IMR-90 (cell line): ENCODE measurements at regions not wholly inside any gene's neighbourhood (a gene's known extent, or its start where the extent isn't known, plus 50 kb on each side); places are given as distances from the start of the nearest gene placed in this dataset.
"Not testable (repeated sequence)": the region's sequence is repeated elsewhere in the genome, so short reads cannot be mapped to it uniquely, and the experiment has no call there.

Experiments
- ATAC-seq: fragments of 200-7000 bp; cut with Tn5 transposase; 2 replicates; pipeline ENCODE4 v1.9.1; 2020; ENCODE audit warnings: low read depth, mild to moderate bottlenecking, moderate library complexity
- BruUV-seq: library from RNA; stranded (reverse); fragments of 400-500 nt; replicated peaks from 2 replicates; lab custom pipeline; 2021; lab: Mats Ljungman, UMichigan
- CTCF ChIA-PET: fragments of 300-600 bp; formaldehyde crosslinking; extraction: SDS; loops from one replicate; lab custom pipeline; 2021; ENCODE audit warnings: antibody characterized with exemption; lab: Yijun Ruan, JAX
- POLR2A ChIA-PET: fragments of 300-600 bp; sonication (Branson Sonifier 250); formaldehyde crosslinking; loops from one replicate; lab custom pipeline; 2022; ENCODE audit warnings: antibody characterized with exemption; ENCODE audit not compliant: unreplicated experiment; lab: Charles Lee
- DNase-seq: peaks from one replicate; pipeline ENCODE4 v3.0.0; 2013
- H2AFZ ChIP-seq: replicated peaks from 2 replicates; pipeline ENCODE3; 2013; ENCODE audit warnings: low read length, mild to moderate bottlenecking; ENCODE audit not compliant: poor library complexity
- H2AK5ac ChIP-seq: 2 replicates; pipeline ENCODE4 v1.6.1; 2013; ENCODE audit warnings: low read depth, low read length, inconsistent platforms
- H2AK9ac ChIP-seq: replicated peaks from 2 replicates; pipeline ENCODE3; 2013; ENCODE audit warnings: mild to moderate bottlenecking, low read depth, low read length, moderate library complexity; ENCODE audit not compliant: poor library complexity
- H2BK120ac ChIP-seq: 2 replicates; pipeline ENCODE4 v1.6.1; 2013; ENCODE audit warnings: low read depth, low read length, inconsistent platforms
- H2BK15ac ChIP-seq: 3 replicates; pipeline ENCODE4 v1.6.1; 2013; ENCODE audit warnings: low read depth, low read length, inconsistent platforms
- H2BK20ac ChIP-seq: 2 replicates; pipeline ENCODE4 v1.6.1; 2013; ENCODE audit warnings: low read depth, mild to moderate bottlenecking, inconsistent platforms, low read length, moderate library complexity
- H2BK5ac ChIP-seq: 2 replicates; pipeline ENCODE4 v1.6.1; 2013; ENCODE audit warnings: mild to moderate bottlenecking, low read depth, low read length, inconsistent platforms; ENCODE audit not compliant: poor library complexity, severe bottlenecking
- H3K14ac ChIP-seq: replicated peaks from 2 replicates; pipeline ENCODE4 v1.6.1; 2013; ENCODE audit warnings: low read depth, low read length, inconsistent platforms
- H3K18ac ChIP-seq: 2 replicates; pipeline ENCODE4 v1.6.1; 2013; ENCODE audit warnings: low read depth, low read length, control low read depth
- H3K23ac ChIP-seq: 2 replicates; pipeline ENCODE4 v1.6.1; 2013; ENCODE audit warnings: low read depth, low read length, inconsistent platforms
- H3K27ac ChIP-seq: 2 replicates; pipeline ENCODE4 v1.5.1; 2013; ENCODE audit warnings: mild to moderate bottlenecking, control low read depth, low read length; ENCODE audit not compliant: insufficient read depth
- H3K27me3 ChIP-seq: 2 replicates; pipeline ENCODE4 v1.6.1; 2013; ENCODE audit warnings: low read length; ENCODE audit not compliant: control insufficient read depth, insufficient read depth
- H3K36me3 ChIP-seq: 2 replicates; pipeline ENCODE4 v1.6.1; 2013; ENCODE audit warnings: low read length, mixed read lengths; ENCODE audit not compliant: control insufficient read depth, insufficient read depth
- H3K4ac ChIP-seq: 2 replicates; pipeline ENCODE4 v1.6.1; 2013; ENCODE audit warnings: low read depth, low read length, inconsistent platforms
- H3K4me1 ChIP-seq: 2 replicates; pipeline ENCODE4 v1.6.1; 2013; ENCODE audit warnings: low read length, mixed read lengths; ENCODE audit not compliant: control insufficient read depth, insufficient read depth
- H3K4me2 ChIP-seq: 2 replicates; pipeline ENCODE4 v1.6.1; 2013; ENCODE audit warnings: low read depth, mild to moderate bottlenecking, control low read depth, low read length, moderate library complexity
- H3K4me3 ChIP-seq: 2 replicates; pipeline ENCODE4 v1.5.1; 2013; ENCODE audit warnings: low read depth, mild to moderate bottlenecking, control low read depth, low read length, moderate library complexity; ENCODE audit not compliant: insufficient read depth
- H3K56ac ChIP-seq: 2 replicates; pipeline ENCODE4 v1.6.1; 2013; ENCODE audit warnings: low read length, inconsistent platforms; ENCODE audit not compliant: insufficient read depth; ENCODE audit errors: extremely low read depth
- H3K79me1 ChIP-seq, 2 experiments: 2 replicates each; pipeline ENCODE4 v1.6.1; 2013; ENCODE audit warnings: low read length in 2 of 2, inconsistent platforms in 1 of 2, low read depth in 1 of 2
- H3K9ac ChIP-seq: 2 replicates; pipeline ENCODE4 v1.6.1; 2013; ENCODE audit warnings: low read depth, low read length, control low read depth
- H3K9me1 ChIP-seq: 2 replicates; pipeline ENCODE4 v1.6.1; 2013; ENCODE audit warnings: low read length, inconsistent platforms; ENCODE audit not compliant: insufficient read depth
- H3K9me3 ChIP-seq: 2 replicates; pipeline ENCODE4 v1.6.1; 2013; ENCODE audit warnings: low read length; ENCODE audit not compliant: control insufficient read depth, insufficient read depth
- H4K20me1 ChIP-seq: 2 replicates; pipeline ENCODE4 v1.6.1; 2013; ENCODE audit warnings: low read length, inconsistent platforms; ENCODE audit not compliant: insufficient read depth
- H4K5ac ChIP-seq: 2 replicates; pipeline ENCODE4 v1.6.1; 2013; ENCODE audit warnings: mild to moderate bottlenecking, low read depth, low read length, control low read depth
- H4K8ac ChIP-seq, 2 experiments: 2 replicates each; pipeline ENCODE4 v1.6.1; 2013; ENCODE audit warnings: low read depth in 2 of 2, low read length in 2 of 2, control low read depth in 1 of 2, inconsistent platforms in 1 of 2
- H4K91ac ChIP-seq: 2 replicates; pipeline ENCODE4 v1.6.1; 2013; ENCODE audit warnings: low read depth, low read length, inconsistent platforms; ENCODE audit not compliant: insufficient read depth
- SMC3 ChIP-seq: fragments of 150-350 bp; IDR thresholded peaks from 2 replicates; pipeline ENCODE4 v1.6.1; 2016; ENCODE audit warnings: low read depth, mild to moderate bottlenecking, antibody characterized with exemption, low read length, moderate library complexity
- WGBS, 2 experiments: methylation state at CpG; one replicate each; pipeline versions ENCODE4 v1.1.5 to v1.1.7; 2013; ENCODE audit warnings: missing lambda C conversion rate in 2 of 2; ENCODE audit not compliant: insufficient read length in 1 of 2; ENCODE audit errors: extremely low coverage in 2 of 2; 5-methylcytosine and 5-hydroxymethylcytosine counted together
- dilution Hi-C: fragments of 300-500 bp; cut with HindIII; formaldehyde crosslinking; loops from one replicate; pipeline ENCODE4 v1.14.3; 2018; ENCODE audit warnings: low sequenced_read_pairs; ENCODE audit not compliant: unreplicated experiment
- in situ Hi-C: fragments of 300-500 bp; cut with MboI; formaldehyde crosslinking; loops from 3 replicates; pipeline ENCODE4 v1.14.3; 2019; ENCODE audit warnings: low sequenced_read_pairs, inconsistent platforms, mixed read lengths
- intact Hi-C: fragments of 100-400 bp; cut with micrococcal nuclease; formaldehyde crosslinking; loops from 2 replicates; pipeline ENCODE4 v1.10.0; 2022

DNA sequence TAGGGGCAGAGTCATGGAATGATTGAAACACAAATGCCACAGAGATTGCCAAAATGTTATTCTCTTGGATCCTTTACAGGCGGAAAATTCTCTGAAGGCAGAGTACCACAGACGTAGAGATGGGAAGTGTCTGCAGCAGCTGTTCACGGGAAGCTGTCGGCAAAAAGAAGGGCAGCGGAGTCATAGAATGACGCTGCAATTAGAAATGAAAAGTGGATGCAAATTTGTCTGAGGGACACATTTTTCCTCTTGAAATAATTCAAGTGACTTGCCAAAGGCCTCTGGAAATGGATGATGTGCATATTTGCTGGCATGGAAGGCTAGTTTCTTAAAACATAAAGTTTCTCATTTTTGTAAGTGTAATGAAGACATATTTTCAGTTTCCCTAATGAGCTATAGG is 77.5 kb upstream of the PLD5 start:
- Histone ChIP-seq H3K4me3 (no peak overlapping the region), H4K8ac (no peak overlapping the region), H3K4me1 (no peaks in the 10 kb centered on the region), H3K27ac (no peak overlapping the region), H3K27me3 (no peaks in the 10 kb centered on the region), H3K23ac (no peak overlapping the region), H2BK120ac (no peak overlapping the region), H2BK5ac (no peak overlapping the region), H3K9me3 (peaks cover 13% of the 10 kb centered on the region), H4K20me1 (no peaks in the 10 kb centered on the region), H4K91ac (no peak overlapping the region), H3K18ac (no peak overlapping the region), H2AFZ (no peak overlapping the region), H3K79me1 (no peaks in the 10 kb centered on the region), H4K5ac (no peak overlapping the region), H3K4me2 (no peak overlapping the region), H3K9ac (no peak overlapping the region), H3K36me3 (no peaks in the 10 kb centered on the region), H2AK9ac (no peak overlapping the region), H2BK15ac (no peak overlapping the region), H3K9me1 (no peaks in the 10 kb centered on the region), H3K4ac (no peak overlapping the region), H2AK5ac (no peak overlapping the region), H3K56ac (no peak overlapping the region), H2BK20ac (no peak overlapping the region), H3K14ac (no peak overlapping the region)
- in situ Hi-C loops (no loop called here), intact Hi-C loops (no loop called here), dilution Hi-C loops (no loop called here)
- ATAC-seq (no peak), DNase-seq (no peak)
- ChIA-PET POLR2A (no interaction called here), CTCF (no interaction called here)
- no peak for TF ChIP-seq SMC3
- BruUV-seq = no TSS peak
- 68% methylated on average over 3 of the region's 6 CpGs; no CpG with 5 or more reads in 1 of the 2 experiments for WGBS, 2 experiments

DNA sequence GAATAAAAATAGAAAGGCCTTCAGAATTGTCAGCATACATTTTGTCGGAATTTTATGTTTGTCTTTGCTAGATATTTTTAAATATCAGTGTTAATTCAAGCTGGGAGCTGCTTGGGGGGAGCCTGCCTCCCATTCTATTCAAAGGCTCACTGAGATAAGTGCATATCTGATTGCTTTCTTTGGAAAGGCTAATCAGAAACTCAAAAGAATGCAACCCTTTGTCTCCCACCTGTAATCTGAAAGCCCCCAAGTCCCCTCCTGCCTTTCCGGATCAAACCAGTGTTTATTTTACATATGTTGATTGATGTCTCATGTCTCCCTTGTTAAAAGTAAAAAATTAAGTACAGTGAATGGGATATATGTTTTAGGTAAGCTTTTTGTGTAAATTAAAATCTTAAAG is 69.3 kb upstream of the PLD5 start:
- H2BK5ac ChIP-seq, CTCF ChIA-PET: not testable (repeated sequence)

More for the DNA sequence above, 69.3 kb upstream of the PLD5 start:
- H3K18ac ChIP-seq, POLR2A ChIA-PET, H3K36me3 ChIP-seq, H4K91ac ChIP-seq, H2AK5ac ChIP-seq, H3K4me3 ChIP-seq, H4K5ac ChIP-seq, H3K4ac ChIP-seq, intact Hi-C loops, H2AK9ac ChIP-seq, H3K9me3 ChIP-seq, dilution Hi-C loops, H3K4me2 ChIP-seq, H4K20me1 ChIP-seq, H2BK15ac ChIP-seq, H2AFZ ChIP-seq, in situ Hi-C loops, H3K27me3 ChIP-seq, H3K14ac ChIP-seq, H3K27ac ChIP-seq, H3K9ac ChIP-seq, DNase-seq, H2BK120ac ChIP-seq, H2BK20ac ChIP-seq, H4K8ac ChIP-seq, H3K79me1 ChIP-seq, H3K4me1 ChIP-seq, H3K23ac ChIP-seq, H3K9me1 ChIP-seq, BruUV-seq, H3K56ac ChIP-seq, ATAC-seq: not testable (repeated sequence)
- WGBS, 2 experiments = no CpG with 5 or more reads among the region's 2 CpGs
